NCI-H128 (cell line): ENCODE measurements at regions not wholly inside any gene's neighbourhood (a gene's known extent, or its start where the extent isn't known, plus 50 kb on each side); places are given as distances from the start of the nearest gene placed in this dataset.

Experiments
- DNase-seq: peaks from one replicate; lab custom pipeline; 2025; ENCODE audit not compliant: unreplicated experiment; lab: John Stamatoyannopoulos, UW

- DNase-seq, result no peak
Measured at GRCh38 chr12:78403681-78404080, 460.9 kb upstream of the SYT1 start.

- no peak for DNase-seq
Measured at GRCh38 chr12:78406213-78406612, 458.4 kb upstream of the SYT1 start.

GRCh38 chr12:78406828-78407227 is 457.7 kb upstream of the SYT1 start:
- DNase-seq, result no peak

- DNase-seq, result no peak
Measured at GRCh38 chr12:78407722-78408121, 456.9 kb upstream of the SYT1 start.

GRCh38 chr12:78414071-78414470 is 450.5 kb upstream of the SYT1 start:
- DNase-seq, result no peak

GRCh38 chr12:78418919-78419318 is 445.7 kb upstream of the SYT1 start:
- DNase-seq, result no peak

- DNase-seq, result no peak
Measured at GRCh38 chr12:78419513-78419912, 445.1 kb upstream of the SYT1 start.

GRCh38 chr12:78420991-78421390 is 443.6 kb upstream of the SYT1 start:
- no peak for DNase-seq

GRCh38 chr12:78430551-78430950 is 434.0 kb upstream of the SYT1 start:
- no peak for DNase-seq

- DNase-seq, result no peak
Measured at GRCh38 chr12:78431931-78432330, 432.6 kb upstream of the SYT1 start.

GRCh38 chr12:78439666-78440065 is 424.9 kb upstream of the SYT1 start:
- no peak for DNase-seq

- DNase-seq, result no peak
Measured at GRCh38 chr12:78441737-78442453, 422.7 kb upstream of the SYT1 start.

- DNase-seq, result no peak
Measured at GRCh38 chr12:78442454-78442801, 422.1 kb upstream of the SYT1 start.

GRCh38 chr12:78446555-78446954 is 418.0 kb upstream of the SYT1 start:
- no peak for DNase-seq

- DNase-seq, result no peak
Measured at GRCh38 chr12:78447373-78447772, 417.2 kb upstream of the SYT1 start.

GRCh38 chr12:78448692-78449091 is 415.9 kb upstream of the SYT1 start:
- no peak for DNase-seq

GRCh38 chr12:78455991-78456390 is 408.6 kb upstream of the SYT1 start:
- DNase-seq, result no peak

- DNase-seq, result no peak
Measured at GRCh38 chr12:78457938-78458337, 406.6 kb upstream of the SYT1 start.

- no peak for DNase-seq
Measured at GRCh38 chr12:78470354-78471195, 394.0 kb upstream of the SYT1 start.

GRCh38 chr12:78473136-78473535 is 391.4 kb upstream of the SYT1 start:
- no peak for DNase-seq

- no peak for DNase-seq
Measured at GRCh38 chr12:78473561-78473960, 391.0 kb upstream of the SYT1 start.

GRCh38 chr12:78483767-78484315 is 380.7 kb upstream of the SYT1 start:
- peak; percentile 66 for DNase-seq
